OCI-LY1 (cell line): ENCODE measurements at regions not wholly inside any gene's neighbourhood (a gene's known extent, or its start where the extent isn't known, plus 50 kb on each side); places are given as distances from the start of the nearest gene placed in this dataset.

Source experiments
- H2AFZ ChIP-seq: fragments of 200-600 bp; sonication (generic), shearing (Covaris generic); 2 replicates; pipeline ENCODE4 v1.6.0; 2014; ENCODE audit warnings: antibody characterized with exemption, mild to moderate bottlenecking, low read length
- H3F3A ChIP-seq: fragments of 200-600 bp; sonication (generic), shearing (Covaris generic); 2 replicates; pipeline ENCODE4 v1.6.0; 2014; ENCODE audit warnings: mild to moderate bottlenecking, antibody characterized with exemption, low read length, moderate library complexity; ENCODE audit not compliant: insufficient read depth
- H3K27ac ChIP-seq: fragments of 200-600 bp; sonication (generic); 2 replicates; pipeline ENCODE4 v1.5.1; 2014; ENCODE audit warnings: low read length, mixed run types, mild to moderate bottlenecking, low read depth; ENCODE audit not compliant: poor library complexity, severe bottlenecking
- H3K27me3 ChIP-seq: fragments of 200-600 bp; sonication (generic); 2 replicates; pipeline ENCODE4 v1.6.0; 2014; ENCODE audit warnings: antibody characterized with exemption, mild to moderate bottlenecking, low read length, moderate library complexity; ENCODE audit not compliant: insufficient read depth
- H3K36me3 ChIP-seq: fragments of 200-600 bp; sonication (generic); 2 replicates; pipeline ENCODE4 v1.6.1; 2014; ENCODE audit warnings: mild to moderate bottlenecking, antibody characterized with exemption, low read length, moderate library complexity, mixed read lengths; ENCODE audit not compliant: insufficient read depth
- H3K4me1 ChIP-seq: fragments of 200-600 bp; sonication (generic); 2 replicates; pipeline ENCODE4 v1.5.1; 2014; ENCODE audit warnings: mild to moderate bottlenecking, low read length, moderate library complexity; ENCODE audit not compliant: insufficient read depth, severe bottlenecking
- H3K4me2 ChIP-seq: fragments of 200-600 bp; sonication (generic), shearing (Covaris generic); 2 replicates; pipeline ENCODE4 v1.6.1; 2014; ENCODE audit warnings: low read length
- H3K4me3 ChIP-seq: fragments of 200-600 bp; sonication (generic); 2 replicates; pipeline ENCODE4 v1.5.1; 2014; ENCODE audit warnings: low read length, low read depth, mild to moderate bottlenecking, mixed read lengths; ENCODE audit not compliant: poor library complexity, severe bottlenecking
- H3K79me2 ChIP-seq: fragments of 200-600 bp; shearing (Covaris generic); 2 replicates; pipeline ENCODE4 v1.6.1; 2016; ENCODE audit warnings: mixed run types, low read length, mixed read lengths; ENCODE audit not compliant: insufficient read depth
- H3K9ac ChIP-seq: fragments of 200-600 bp; sonication (generic), shearing (Covaris generic); 2 replicates; pipeline ENCODE4 v1.6.1; 2014; ENCODE audit warnings: mild to moderate bottlenecking, low read length, mixed read lengths
- H3K9me2 ChIP-seq: fragments of 200-600 bp; sonication (generic), shearing (Covaris generic); 2 replicates; pipeline ENCODE4 v1.6.1; 2014; ENCODE audit warnings: low read depth, mild to moderate bottlenecking, low read length, mixed read lengths
- H3K9me3 ChIP-seq: fragments of 200-600 bp; shearing (Covaris generic); 2 replicates; pipeline ENCODE4 v1.6.1; 2014; ENCODE audit warnings: low read length, mixed read lengths
- H4K20me1 ChIP-seq: fragments of 200-600 bp; sonication (generic), shearing (Covaris generic); 2 replicates; pipeline ENCODE4 v1.6.0; 2016; ENCODE audit warnings: mild to moderate bottlenecking, low read length; ENCODE audit not compliant: insufficient read depth
- CTCF ChIP-seq: fragments of 200-600 bp; sonication (generic), shearing (Covaris generic); IDR thresholded peaks from 2 replicates; pipeline ENCODE4 v1.5.1; 2017; ENCODE audit warnings: mild to moderate bottlenecking, antibody characterized with exemption, low read length, moderate library complexity, mixed read lengths
- EZH2 ChIP-seq: fragments of 200-600 bp; sonication (generic), shearing (Covaris generic); IDR thresholded peaks from 2 replicates; pipeline ENCODE4 v1.8.0; 2017; ENCODE audit warnings: borderline replicate concordance, mixed run types, mild to moderate bottlenecking, antibody characterized with exemption, low read length, moderate library complexity, mixed read lengths

GRCh38 chr14:97780804-97781203 is 983.6 kb downstream of the VRK1 start:
- no peak for TF ChIP-seq CTCF
- TF ChIP-seq EZH2: no peak
- Histone ChIP-seq H2AFZ (no peak overlapping the region), H3F3A (no peaks in the 10 kb centered on the region), H3K36me3 (no peaks in the 10 kb centered on the region), H4K20me1 (no peaks in the 10 kb centered on the region), H3K9me2 (no peaks in the 10 kb centered on the region), H3K9ac (no peak overlapping the region), H3K9me3 (no peaks in the 10 kb centered on the region), H3K4me2 (no peak overlapping the region), H3K27me3 (no peaks in the 10 kb centered on the region), H3K79me2 (no peaks in the 10 kb centered on the region), H3K4me3 (no peak overlapping the region), H3K4me1 (no peaks in the 10 kb centered on the region), H3K27ac (no peak overlapping the region)

GRCh38 chr14:97781961-97782360 is 984.8 kb downstream of the VRK1 start:
- Histone ChIP-seq H3K27me3 (no peaks in the 10 kb centered on the region), H3K4me3 (no peak overlapping the region)

GRCh38 chr14:97782871-97783414 is 985.8 kb downstream of the VRK1 start:
- no peaks in the 10 kb centered on the region for H3K36me3 ChIP-seq
- H3K4me2 ChIP-seq: no peak overlapping the region
- H3K9me2 ChIP-seq: no peaks in the 10 kb centered on the region
- H4K20me1 ChIP-seq: no peaks in the 10 kb centered on the region
- H3K9ac ChIP-seq: no peak overlapping the region
- no peak overlapping the region for H2AFZ ChIP-seq
- no peaks in the 10 kb centered on the region for H3K9me3 ChIP-seq
- H3K79me2 ChIP-seq: no peaks in the 10 kb centered on the region
- no peak overlapping the region for H3K27ac ChIP-seq
- no peak overlapping the region for H3K4me3 ChIP-seq
- TF ChIP-seq CTCF (no peak), EZH2 (no peak)
- no peaks in the 10 kb centered on the region for H3F3A ChIP-seq
- no peaks in the 10 kb centered on the region for H3K4me1 ChIP-seq
- H3K27me3 ChIP-seq: no peaks in the 10 kb centered on the region

More at GRCh38 chr14:97781961-97782360, 984.8 kb downstream of the VRK1 start:
- Histone ChIP-seq H4K20me1 (no peaks in the 10 kb centered on the region), H3K79me2 (no peaks in the 10 kb centered on the region), H2AFZ (no peak overlapping the region), H3K9ac (no peak overlapping the region), H3K4me1 (no peaks in the 10 kb centered on the region), H3K9me3 (no peaks in the 10 kb centered on the region), H3K27ac (no peak overlapping the region), H3K4me2 (no peak overlapping the region), H3F3A (no peaks in the 10 kb centered on the region), H3K9me2 (no peaks in the 10 kb centered on the region), H3K36me3 (no peaks in the 10 kb centered on the region)
- TF ChIP-seq EZH2 (no peak), CTCF (no peak)
